Neuronal stem cell (in vitro differentiated cells): ENCODE measurements at regions not wholly inside any gene's neighbourhood (a gene's known extent, or its start where the extent isn't known, plus 50 kb on each side); places are given as distances from the start of the nearest gene placed in this dataset.

Experiments
- DNase-seq: peaks from one replicate; pipeline ENCODE4 v3.0.0-alpha.2; 2013; ENCODE audit warnings: low spot score
- H2AFZ ChIP-seq: one replicate; pipeline ENCODE4 v1.6.1; 2013; ENCODE audit warnings: mild to moderate bottlenecking, low read length, inconsistent platforms
- H2AK5ac ChIP-seq: 2 replicates; pipeline ENCODE4 v1.6.1; 2013; ENCODE audit warnings: low read depth, mild to moderate bottlenecking, inconsistent platforms, low read length, moderate library complexity, mixed read lengths
- H2BK120ac ChIP-seq: 2 replicates; pipeline ENCODE4 v1.6.1; 2013; ENCODE audit warnings: low read depth, mild to moderate bottlenecking, inconsistent platforms, low read length, moderate library complexity, mixed read lengths
- H2BK12ac ChIP-seq: one replicate; pipeline ENCODE4 v1.6.1; 2013; ENCODE audit warnings: low read length, inconsistent platforms
- H2BK15ac ChIP-seq: 2 replicates; pipeline ENCODE4 v1.6.1; 2013; ENCODE audit warnings: mild to moderate bottlenecking, low read length, inconsistent platforms, mixed read lengths
- H2BK5ac ChIP-seq: one replicate; pipeline ENCODE4 v1.6.1; 2013; ENCODE audit warnings: inconsistent platforms, mild to moderate bottlenecking, low read length, moderate library complexity
- H3K14ac ChIP-seq: one replicate; pipeline ENCODE4 v1.6.1; 2013; ENCODE audit warnings: low read length, inconsistent platforms
- H3K18ac ChIP-seq: 2 replicates; pipeline ENCODE4 v1.6.1; 2013; ENCODE audit warnings: low read length, inconsistent platforms
- H3K23ac ChIP-seq: 2 replicates; pipeline ENCODE4 v1.6.1; 2013; ENCODE audit warnings: low read depth, mild to moderate bottlenecking, mixed read lengths, low read length, inconsistent platforms; ENCODE audit not compliant: poor library complexity
- H3K27ac ChIP-seq: replicated peaks from 3 replicates; pipeline ENCODE4 v1.5.1; 2013; ENCODE audit warnings: low read length, inconsistent platforms
- H3K27me3 ChIP-seq, 3 experiments: 2 replicates each; pipeline ENCODE4 v1.6.1; 2013; ENCODE audit warnings: low read length in 3 of 3, mild to moderate bottlenecking in 2 of 3, inconsistent platforms in 1 of 3, low read depth in 1 of 3, mixed read lengths in 1 of 3, moderate library complexity in 1 of 3; ENCODE audit not compliant: control insufficient read depth in 3 of 3, insufficient read depth in 3 of 3
- H3K36me3 ChIP-seq, 2 donors: replicated peaks in 1 of 2; 2 replicates each; pipeline ENCODE4 v1.6.1; 2013; ENCODE audit warnings: low read length in 2 of 2; ENCODE audit not compliant: control insufficient read depth in 2 of 2, insufficient read depth in 2 of 2
- H3K4ac ChIP-seq: 2 replicates; pipeline ENCODE4 v1.6.1; 2013; ENCODE audit warnings: inconsistent platforms, mild to moderate bottlenecking, low read length, moderate library complexity
- H3K4me1 ChIP-seq, 2 donors: 1 replicate in 1 of 2; 2 replicates in 1 of 2; pipeline ENCODE4 v1.6.1; 2013; ENCODE audit warnings: low read length in 2 of 2, low read depth in 1 of 2; ENCODE audit not compliant: control insufficient read depth in 2 of 2, insufficient read depth in 1 of 2
- H3K4me2 ChIP-seq: one replicate; pipeline ENCODE4 v1.6.1; 2013; ENCODE audit warnings: mild to moderate bottlenecking, low read length, inconsistent platforms; ENCODE audit not compliant: insufficient read depth, poor library complexity, severe bottlenecking
- H3K4me3 ChIP-seq, 2 donors: 2 replicates each; pipeline ENCODE4 v1.5.1; 2013; ENCODE audit warnings: low read length in 2 of 2, mild to moderate bottlenecking in 2 of 2, inconsistent platforms in 1 of 2, moderate library complexity in 1 of 2
- H3K79me1 ChIP-seq: one replicate; pipeline ENCODE4 v1.6.1; 2013; ENCODE audit warnings: low read depth, mild to moderate bottlenecking, inconsistent platforms, low read length, moderate library complexity
- H3K9ac ChIP-seq: one replicate; pipeline ENCODE4 v1.6.1; 2013; ENCODE audit warnings: mild to moderate bottlenecking, low read depth, low read length, inconsistent platforms; ENCODE audit not compliant: poor library complexity
- H3K9me3 ChIP-seq, 2 donors: replicated peaks in 1 of 2; 2 replicates each; pipeline versions ENCODE3 to v1.6.1; 2013; ENCODE audit warnings: low read length in 2 of 2, mild to moderate bottlenecking in 2 of 2, inconsistent platforms in 1 of 2, low read depth in 1 of 2, mixed read lengths in 1 of 2, moderate library complexity in 1 of 2; ENCODE audit not compliant: control insufficient read depth in 2 of 2, insufficient read depth in 1 of 2
- H4K8ac ChIP-seq: one replicate; pipeline ENCODE4 v1.6.1; 2013; ENCODE audit warnings: low read depth, mild to moderate bottlenecking, inconsistent platforms, low read length, moderate library complexity
- H4K91ac ChIP-seq: one replicate; pipeline ENCODE4 v1.6.1; 2013; ENCODE audit warnings: low read length, low read depth, mild to moderate bottlenecking, inconsistent platforms; ENCODE audit not compliant: poor library complexity
- WGBS, 2 donors: extraction: QIAGEN DNeasy Blood & Tissue Kit; methylation state at CpG; one replicate each; pipeline ENCODE4 v1.1.7; 2013; ENCODE audit warnings: missing lambda C conversion rate in 2 of 2, mixed read lengths in 1 of 2; ENCODE audit not compliant: insufficient read length in 2 of 2, insufficient replicate concordance in 1 of 2; ENCODE audit errors: extremely low coverage in 2 of 2; 5-methylcytosine and 5-hydroxymethylcytosine counted together

- H2AK5ac ChIP-seq = no peak overlapping the region
- H3K4ac ChIP-seq = no peak overlapping the region
- H3K4me2 ChIP-seq = no peak overlapping the region
- H3K14ac ChIP-seq = no peak overlapping the region
- WGBS, 2 donors = no CpG with 5 or more reads among the region's 11 CpGs
- no peak overlapping the region for H3K18ac ChIP-seq
- peaks cover 0 to 3% of the 10 kb centered on the region in 2 donors for H3K9me3 ChIP-seq
- no peaks in the 10 kb centered on the region for H3K79me1 ChIP-seq
- no peak overlapping the region for H2BK12ac ChIP-seq
- H3K4me3 ChIP-seq = no peak overlapping the region
- no peak overlapping the region for H4K8ac ChIP-seq
- peaks cover 0 to 2% of the 10 kb centered on the region in 2 donors for H3K4me1 ChIP-seq
- H2BK5ac ChIP-seq = no peak overlapping the region
- no peak overlapping the region for H2BK15ac ChIP-seq
- H3K9ac ChIP-seq = no peak overlapping the region
- no peak overlapping the region for H2AFZ ChIP-seq
- no peak overlapping the region for H4K91ac ChIP-seq
- H3K36me3 ChIP-seq = no peaks in the 10 kb centered on the region
- no peak overlapping the region for H3K27ac ChIP-seq
- no peak for DNase-seq
- H3K23ac ChIP-seq = no peak overlapping the region
- no peaks in the 10 kb centered on the region for H3K27me3 ChIP-seq
- no peak overlapping the region for H2BK120ac ChIP-seq
Observed at GRCh38 chr3:11917051-11917450, 70.4 kb upstream of the TAMM41 start.

GRCh38 chr3:11919390-11919789 is 72.7 kb upstream of the TAMM41 start:
- Histone ChIP-seq H3K14ac (no peak overlapping the region), H3K4ac (no peak overlapping the region), H3K4me3 (no peak overlapping the region), H3K23ac (no peak overlapping the region), H2BK5ac (no peak overlapping the region), H2AFZ (no peak overlapping the region), H3K79me1 (no peaks in the 10 kb centered on the region), H3K9me3 (peaks cover 0 to 3% of the 10 kb centered on the region in 2 donors), H3K27me3 (no peaks in the 10 kb centered on the region), H3K27ac (no peak overlapping the region), H3K4me2 (no peak overlapping the region), H4K91ac (no peak overlapping the region), H4K8ac (no peak overlapping the region), H3K36me3 (no peaks in the 10 kb centered on the region), H2BK120ac (no peak overlapping the region), H2BK12ac (no peak overlapping the region), H3K4me1 (peaks cover 0 to 2% of the 10 kb centered on the region in 2 donors), H2AK5ac (no peak overlapping the region), H3K18ac (no peak overlapping the region), H2BK15ac (no peak overlapping the region), H3K9ac (no peak overlapping the region)
- WGBS, 2 donors = no CpG with 5 or more reads among the region's 7 CpGs
- DNase-seq = no peak

GRCh38 chr3:11924518-11924917 is 77.8 kb upstream of the TAMM41 start:
- H3K27me3 ChIP-seq = no peaks in the 10 kb centered on the region
- no peak overlapping the region for H4K8ac ChIP-seq
- H2AFZ ChIP-seq = peak overlapping the region; percentile 3
- no CpG with 5 or more reads among the region's 2 CpGs for WGBS, 2 donors
- H2BK120ac ChIP-seq = no peak overlapping the region
- no peak overlapping the region for H3K9ac ChIP-seq
- H3K4me2 ChIP-seq = no peak overlapping the region
- no peaks in the 10 kb centered on the region for H3K4me1 ChIP-seq
- H3K9me3 ChIP-seq = no peaks in the 10 kb centered on the region
- H3K23ac ChIP-seq = no peak overlapping the region
- no peak overlapping the region for H2BK5ac ChIP-seq
- no peak overlapping the region for H2BK12ac ChIP-seq
- H3K14ac ChIP-seq = no peak overlapping the region
- H3K36me3 ChIP-seq = no peaks in the 10 kb centered on the region
- no peak overlapping the region for H3K18ac ChIP-seq
- H2AK5ac ChIP-seq = no peak overlapping the region
- DNase-seq = no peak
- H2BK15ac ChIP-seq = no peak overlapping the region
- no peaks in the 10 kb centered on the region for H3K79me1 ChIP-seq
- no peak overlapping the region for H3K4me3 ChIP-seq
- no peak overlapping the region for H3K27ac ChIP-seq
- H4K91ac ChIP-seq = no peak overlapping the region
- H3K4ac ChIP-seq = no peak overlapping the region

GRCh38 chr3:11928381-11928780 is 75.8 kb upstream of the SYN2 start:
- Histone ChIP-seq H2BK12ac (no peak overlapping the region), H3K4me1 (no peaks in the 10 kb centered on the region), H3K9ac (peak overlapping the region; percentile 60), H2BK120ac (no peak overlapping the region), H3K9me3 (no peaks in the 10 kb centered on the region), H2BK15ac (no peak overlapping the region), H3K36me3 (no peaks in the 10 kb centered on the region), H3K27me3 (no peaks in the 10 kb centered on the region), H3K23ac (no peak overlapping the region), H3K27ac (no peak overlapping the region), H3K14ac (no peak overlapping the region), H3K18ac (peak overlapping the region; percentile 13), H3K4me3 (no peak overlapping the region), H2AFZ (no peak overlapping the region), H3K4me2 (no peak overlapping the region), H4K8ac (peak overlapping the region; percentile 92), H3K4ac (no peak overlapping the region), H4K91ac (no peak overlapping the region), H2AK5ac (no peak overlapping the region), H3K79me1 (no peaks in the 10 kb centered on the region), H2BK5ac (no peak overlapping the region)
- no CpG with 5 or more reads among the region's 3 CpGs for WGBS, 2 donors
- no peak for DNase-seq
